Cerebellar nuclear complex (tissue), 1 donor: ENCODE measurements at regions not wholly inside any gene's neighbourhood (a gene's known extent, or its start where the extent isn't known, plus 50 kb on each side); places are given as distances from the start of the nearest gene placed in this dataset.

Source experiments
- DNase-seq, 2 experiments: peaks; one replicate each; lab custom pipeline; 2025; lab: John Stamatoyannopoulos, UW

DNA sequence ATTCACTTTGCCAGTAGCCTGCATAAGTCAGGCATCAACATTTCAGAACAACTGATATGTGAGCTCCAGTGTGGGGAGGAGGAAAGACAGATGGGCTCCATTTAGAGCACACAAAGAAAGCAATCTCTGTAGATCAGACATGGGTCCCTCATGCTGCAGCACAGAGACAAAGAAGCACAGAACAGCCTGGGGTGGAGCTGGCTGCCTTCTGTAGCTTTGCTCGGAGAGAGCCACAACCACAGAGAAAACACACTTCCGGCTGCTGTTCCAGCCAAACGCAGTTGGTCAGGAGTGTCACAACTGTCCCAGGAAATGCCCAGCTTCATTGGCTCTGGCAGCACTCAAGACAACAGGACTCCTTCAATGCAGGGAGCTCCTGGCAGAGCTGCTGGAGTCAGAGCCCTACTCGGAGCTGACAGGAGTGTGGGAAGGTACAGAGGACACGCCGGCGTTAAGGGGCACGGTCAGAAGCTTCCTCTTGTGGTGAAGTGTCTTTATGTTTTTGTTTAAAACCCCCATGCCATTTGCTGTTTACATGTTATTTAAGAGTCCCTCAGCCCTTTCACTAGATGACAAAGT lies 494.4 kb downstream of the TCERG1L start:
- no peak for DNase-seq

DNA sequence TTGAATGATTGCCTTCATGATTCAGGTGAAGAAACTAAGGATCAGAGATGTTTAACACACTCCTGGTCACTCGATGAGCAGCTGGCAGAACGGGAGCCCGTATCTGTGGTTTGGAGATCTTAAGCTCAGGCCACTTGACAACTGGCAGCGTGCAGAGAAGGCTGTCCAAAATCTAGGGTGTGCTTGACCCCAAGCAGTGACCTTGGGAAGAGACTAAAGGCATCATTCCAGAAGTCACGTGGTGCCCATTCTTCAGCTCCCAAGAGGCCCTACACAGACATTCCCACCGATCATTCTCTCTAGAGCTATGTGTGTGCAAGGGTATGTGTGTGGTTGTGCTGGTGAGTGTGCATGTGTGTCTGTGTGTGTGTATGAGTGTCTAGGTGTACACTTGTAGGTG lies 493.8 kb downstream of the TCERG1L start:
- no peak for DNase-seq

DNA sequence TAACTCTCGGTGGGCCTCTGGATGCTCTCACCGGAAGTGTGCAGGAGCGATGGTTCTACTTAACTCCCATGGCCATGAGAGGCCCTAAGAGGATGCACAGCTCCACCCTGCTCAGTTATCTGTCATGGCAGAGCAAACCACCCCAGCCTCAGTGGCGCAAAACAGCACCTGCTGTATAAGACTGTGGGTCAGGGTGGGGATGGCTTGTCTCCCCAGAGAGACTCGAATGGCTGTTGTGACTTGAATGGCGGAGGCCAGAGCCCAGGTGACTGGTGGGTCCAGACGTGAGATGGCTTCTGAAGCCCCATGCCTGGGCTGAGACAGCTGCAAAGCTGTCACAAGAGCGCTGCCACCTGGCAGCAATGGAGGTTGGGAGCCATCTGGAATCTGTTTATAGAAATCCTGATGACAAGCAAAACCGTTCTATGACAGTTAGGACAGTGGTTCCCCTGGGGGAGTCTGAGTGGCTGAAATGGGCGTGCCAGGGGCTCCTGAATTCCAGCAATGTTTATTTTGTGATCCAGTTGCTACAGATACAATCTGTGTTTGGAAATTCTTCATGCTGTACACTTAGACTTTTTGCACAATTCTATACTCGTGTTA lies 490.5 kb downstream of the TCERG1L start:
- DNase-seq: no peak

DNA sequence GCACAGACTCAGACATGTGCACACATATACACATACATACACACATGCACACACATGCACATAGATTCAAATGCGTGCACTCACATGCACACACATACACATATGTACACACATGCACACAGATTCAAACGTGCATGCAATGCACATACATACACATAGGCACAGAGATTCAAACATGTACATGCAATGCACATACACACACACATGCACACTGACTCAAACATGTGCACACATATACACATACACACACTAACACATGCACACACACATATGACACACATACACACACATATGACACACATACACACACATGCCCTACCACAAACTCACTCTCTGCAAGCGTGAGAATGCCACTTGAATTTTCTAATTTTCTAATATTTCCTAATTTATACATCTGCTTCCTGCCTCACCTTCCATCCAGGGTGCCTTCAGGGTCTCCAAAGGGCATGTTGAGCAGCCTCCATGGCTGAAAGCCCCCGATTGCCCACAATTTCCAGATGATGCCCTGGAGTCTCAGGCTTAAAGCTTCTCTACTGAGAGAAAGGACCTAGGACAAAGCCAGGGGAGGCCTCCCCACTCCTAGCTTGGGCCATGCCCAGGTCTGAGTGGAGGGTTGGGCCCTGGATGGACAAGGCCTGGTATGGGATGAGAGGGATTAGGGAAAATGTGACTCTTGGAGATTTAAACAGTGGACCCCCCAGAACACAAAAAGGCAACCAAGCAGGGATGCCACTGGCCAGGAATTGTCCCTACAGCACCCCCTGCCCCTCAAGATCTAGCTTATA lies 487.1 kb downstream of the TCERG1L start:
- no peak for DNase-seq

DNA sequence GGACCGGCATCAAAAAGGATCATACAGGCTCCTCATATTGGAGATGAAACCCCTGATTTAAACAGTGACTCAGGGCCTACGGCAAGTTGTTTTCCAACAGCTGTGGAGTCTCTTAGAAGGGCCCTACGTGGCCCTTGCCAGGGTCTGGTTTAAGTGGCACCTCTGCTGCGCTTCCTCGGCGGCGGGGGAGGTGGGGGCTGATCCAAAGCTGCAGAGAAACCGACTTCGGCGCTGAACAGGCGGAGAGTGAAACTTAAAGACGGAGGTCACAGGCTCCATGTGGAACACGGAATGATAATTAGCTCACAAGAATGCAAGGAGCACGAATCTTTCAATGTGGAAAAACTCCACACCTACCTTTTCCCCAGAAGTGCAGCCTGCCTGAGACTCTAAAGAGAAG lies 477.9 kb downstream of the TCERG1L start:
- DNase-seq: no peak

DNA sequence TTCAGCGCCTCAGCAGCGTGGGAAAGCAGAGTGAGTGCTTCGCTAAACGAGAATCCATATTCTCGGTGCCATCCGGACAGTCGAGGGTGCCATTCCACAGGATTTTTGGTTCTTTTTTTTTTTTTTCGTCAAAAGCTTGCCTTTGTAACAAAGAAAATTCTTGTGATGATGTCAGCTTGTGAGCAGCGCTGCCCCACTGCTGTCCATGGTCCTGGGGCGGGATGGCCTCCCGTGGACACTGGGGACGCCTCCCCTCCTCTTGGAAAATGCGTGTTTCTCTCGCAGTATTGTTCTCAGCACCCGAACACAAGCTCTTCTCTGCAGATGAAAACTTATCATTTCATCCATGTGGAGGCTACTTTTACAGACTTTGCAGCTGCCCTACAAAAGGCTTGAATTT lies 477.4 kb downstream of the TCERG1L start:
- no peak for DNase-seq

DNA sequence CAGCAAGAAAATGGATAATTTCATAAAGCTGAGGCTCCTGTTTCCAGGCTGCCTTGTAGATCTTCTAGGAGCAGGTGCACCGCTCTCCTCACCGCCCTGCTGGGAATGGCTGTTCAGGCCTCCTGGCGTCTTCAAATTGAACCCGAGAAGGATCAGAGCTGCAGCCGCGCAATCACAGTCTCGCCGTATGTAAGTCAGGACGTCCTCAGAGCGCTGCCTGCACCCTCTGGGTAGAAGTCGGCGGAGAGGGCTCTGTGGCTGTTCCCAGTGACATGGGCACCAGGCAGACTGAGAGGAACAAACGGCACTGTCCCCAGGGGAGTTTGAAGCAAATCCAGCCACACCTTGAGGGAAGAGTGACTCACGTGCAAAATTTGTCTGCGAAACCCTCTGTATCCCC lies 476.9 kb downstream of the TCERG1L start:
- no peak for DNase-seq

DNA sequence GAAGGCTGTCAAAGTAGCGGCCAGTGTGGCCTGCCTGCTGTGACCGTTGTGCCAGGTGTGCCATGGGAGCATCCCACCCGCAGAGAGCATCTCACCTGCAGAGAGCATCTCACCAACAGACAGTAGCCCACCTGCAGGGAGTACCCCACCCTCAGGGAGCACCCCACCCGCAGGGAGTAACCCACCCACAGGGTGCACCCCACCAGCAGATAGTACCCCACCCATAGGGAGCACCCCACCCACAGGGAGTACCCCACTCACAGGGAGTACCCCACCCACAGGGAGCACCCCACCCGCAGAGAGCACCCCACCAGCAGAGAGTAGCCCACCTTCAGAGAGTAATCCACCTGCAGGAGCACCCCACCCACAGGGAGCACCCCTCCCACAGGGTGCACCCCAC lies 476.5 kb downstream of the TCERG1L start:
- DNase-seq: no peak

DNA sequence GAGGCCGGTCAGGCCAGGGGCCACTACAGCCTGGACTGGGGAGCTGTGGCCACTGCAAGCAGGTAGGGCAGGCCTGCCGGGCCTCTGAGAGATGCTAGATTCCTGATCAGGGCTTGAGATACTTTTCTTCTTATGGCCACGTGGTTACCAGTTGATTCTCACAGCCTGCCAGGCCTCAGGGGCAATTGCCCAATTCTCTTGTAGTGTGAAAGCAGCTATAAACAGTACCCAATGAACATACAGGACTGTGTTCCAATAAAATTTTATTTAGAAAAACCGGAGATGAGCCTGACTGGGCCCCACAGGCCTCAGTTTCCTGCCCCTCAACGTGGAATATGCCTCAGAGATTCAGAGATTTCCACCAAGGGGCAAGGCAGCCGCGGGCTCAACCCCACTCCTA lies 475.2 kb downstream of the TCERG1L start:
- DNase-seq: no peak

DNA sequence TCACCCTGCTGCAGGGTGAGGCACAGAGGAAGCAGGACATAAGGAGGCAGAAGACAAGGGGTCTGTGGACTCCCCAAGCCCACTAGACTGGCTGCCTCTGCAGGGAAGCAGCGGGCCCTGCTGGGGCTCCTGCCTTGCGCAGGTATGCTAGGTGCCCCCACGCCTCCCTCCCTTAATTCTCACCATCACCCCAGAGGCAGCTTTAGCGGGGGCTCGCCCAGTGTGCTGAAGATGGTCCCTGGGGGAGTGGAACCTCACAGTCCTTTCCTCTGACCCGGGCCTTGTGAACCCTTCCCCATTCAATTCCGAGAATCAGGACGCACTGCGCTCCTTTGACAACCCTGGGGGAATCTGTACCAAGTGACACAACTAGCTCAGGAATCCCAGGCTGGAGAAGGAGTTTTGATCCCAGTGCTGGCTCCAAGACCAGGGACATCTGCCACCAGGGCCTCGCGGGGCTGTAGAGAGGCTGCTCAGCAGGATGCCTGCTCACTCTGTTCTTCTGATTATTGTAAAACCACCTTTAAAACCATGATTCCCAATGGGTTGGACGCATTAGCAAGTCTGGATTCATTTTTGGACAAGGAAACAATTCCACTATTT lies 468.4 kb downstream of the TCERG1L start:
- DNase-seq: no peak

DNA sequence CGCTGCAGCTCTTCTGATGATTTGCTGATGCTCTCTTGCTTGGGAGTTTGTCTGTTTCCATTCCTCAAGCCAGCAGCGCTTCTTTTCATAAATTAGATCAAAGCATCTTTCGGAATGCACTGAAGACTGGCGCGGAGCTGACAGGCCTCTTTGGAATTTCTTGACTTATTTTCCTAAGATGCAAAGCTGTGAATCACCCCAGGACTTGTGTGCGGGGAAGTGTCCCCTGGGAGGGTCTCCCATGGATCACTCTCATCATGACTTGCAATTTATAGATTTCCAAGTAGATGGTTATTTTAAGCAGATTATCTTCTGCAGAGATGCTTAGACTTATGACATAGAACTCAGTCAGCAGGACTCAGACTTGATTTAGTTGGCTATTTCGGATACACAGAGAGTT lies 467.2 kb downstream of the TCERG1L start:
- no peak for DNase-seq

DNA sequence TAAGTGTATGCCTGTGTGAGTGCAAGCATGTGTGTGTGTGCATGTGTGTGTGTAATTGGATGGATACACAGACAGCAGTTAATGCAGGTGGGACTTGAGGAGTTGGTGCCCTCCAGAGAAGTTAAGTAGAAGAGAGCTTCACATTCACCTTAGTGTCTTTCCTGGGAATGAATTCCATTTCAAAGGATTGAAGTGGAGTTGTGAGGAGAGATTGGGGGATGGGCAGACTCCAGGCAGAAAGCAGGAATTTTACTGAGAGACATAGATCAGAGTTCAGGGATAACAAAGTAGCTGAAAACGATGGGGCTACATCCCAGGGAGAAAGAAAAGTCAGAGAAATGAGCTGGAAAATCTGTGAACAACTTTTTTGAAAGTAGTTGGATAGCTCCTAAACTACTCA lies 464.4 kb downstream of the TCERG1L start:
- DNase-seq: no peak

DNA sequence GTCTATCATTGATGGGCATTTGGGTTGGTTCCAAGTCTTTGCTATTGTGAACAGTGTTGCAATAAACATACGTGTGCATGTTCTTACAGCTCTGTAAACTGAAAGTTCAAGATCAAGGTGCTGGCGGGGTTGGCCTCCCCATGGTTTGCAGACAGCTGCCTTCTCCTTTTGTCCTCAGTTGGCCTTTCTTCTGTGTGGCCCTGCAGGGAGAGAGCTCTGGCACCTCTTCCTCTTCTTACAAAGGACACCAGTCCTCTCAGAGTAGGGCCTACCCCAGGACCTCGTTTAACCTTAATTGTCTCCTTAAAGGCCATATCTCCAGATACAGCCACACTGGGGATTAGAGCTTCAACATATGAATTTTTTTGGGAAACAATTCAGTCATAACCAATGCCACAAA lies 462.7 kb downstream of the TCERG1L start:
- no peak for DNase-seq

DNA sequence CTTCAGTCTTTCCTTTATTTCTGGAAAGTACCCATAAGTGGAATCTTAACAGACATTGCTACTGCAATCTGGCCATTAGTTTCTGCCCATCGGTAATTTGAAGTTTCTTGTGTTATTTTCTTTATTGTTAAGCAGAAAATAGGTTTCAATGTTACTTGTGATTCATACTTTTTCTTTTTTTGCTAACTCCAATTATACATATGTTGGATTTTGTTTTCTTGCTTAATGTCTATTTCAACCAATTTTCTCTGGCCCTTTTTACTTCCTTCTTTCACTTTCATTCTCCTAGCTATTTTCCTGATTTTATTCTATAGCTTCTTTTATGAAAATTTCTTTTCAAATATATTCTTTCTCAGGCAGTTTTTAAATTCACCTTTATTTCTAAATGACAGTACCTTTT lies 457.4 kb downstream of the TCERG1L start:
- DNase-seq: no peak

DNA sequence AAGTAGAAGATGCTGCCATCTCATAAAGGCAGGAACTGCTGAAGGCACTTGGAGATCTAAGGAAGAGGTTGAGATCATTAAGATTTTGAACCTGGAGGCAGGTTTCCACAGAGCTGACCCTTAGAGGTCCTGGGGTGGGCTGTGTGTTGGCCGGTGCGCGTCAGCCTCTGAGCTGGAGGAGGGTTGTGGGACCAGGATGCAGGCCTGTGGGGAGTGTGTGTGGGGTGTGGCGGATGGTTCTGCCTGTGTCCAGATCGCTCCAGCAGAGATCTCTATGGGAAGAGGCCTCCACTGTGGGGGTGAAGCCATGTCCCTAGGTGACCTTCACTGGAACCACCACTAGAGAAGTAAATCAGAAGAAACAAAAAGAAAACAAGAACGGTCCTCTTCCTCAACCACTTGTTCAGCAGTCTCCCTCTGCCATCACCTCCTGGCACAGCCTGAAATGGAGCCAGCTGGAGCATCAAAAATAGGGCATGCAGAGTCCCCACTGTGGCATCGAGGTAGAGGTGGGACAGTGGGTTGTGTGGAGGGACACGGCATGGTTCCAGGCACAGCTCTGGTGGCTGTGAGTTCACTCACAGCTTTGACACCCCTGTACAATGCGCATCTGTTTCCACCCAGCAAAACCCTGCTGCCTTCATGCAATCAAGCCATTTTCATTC lies 453.8 kb downstream of the TCERG1L start:
- no peak for DNase-seq

DNA sequence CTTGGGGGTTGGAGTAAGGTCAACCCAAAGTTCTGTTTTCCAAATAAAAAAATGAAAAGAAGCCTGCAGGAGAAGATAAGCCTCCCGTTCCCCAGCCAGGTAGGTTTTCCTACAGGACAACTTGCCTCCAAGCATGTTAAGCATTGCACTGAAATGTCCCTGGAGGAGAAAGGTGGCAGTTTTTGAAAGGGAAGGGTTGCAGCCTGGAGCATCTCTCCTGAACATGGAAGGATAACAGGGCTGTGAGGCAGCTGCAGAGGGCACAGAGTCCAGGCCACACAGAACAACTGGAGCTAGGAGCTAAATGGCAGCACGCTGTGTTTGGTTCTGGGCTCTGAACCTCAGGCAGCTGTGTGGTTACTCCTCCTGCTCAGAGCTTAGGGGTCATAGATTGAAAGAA lies 452.9 kb downstream of the TCERG1L start:
- no peak for DNase-seq

DNA sequence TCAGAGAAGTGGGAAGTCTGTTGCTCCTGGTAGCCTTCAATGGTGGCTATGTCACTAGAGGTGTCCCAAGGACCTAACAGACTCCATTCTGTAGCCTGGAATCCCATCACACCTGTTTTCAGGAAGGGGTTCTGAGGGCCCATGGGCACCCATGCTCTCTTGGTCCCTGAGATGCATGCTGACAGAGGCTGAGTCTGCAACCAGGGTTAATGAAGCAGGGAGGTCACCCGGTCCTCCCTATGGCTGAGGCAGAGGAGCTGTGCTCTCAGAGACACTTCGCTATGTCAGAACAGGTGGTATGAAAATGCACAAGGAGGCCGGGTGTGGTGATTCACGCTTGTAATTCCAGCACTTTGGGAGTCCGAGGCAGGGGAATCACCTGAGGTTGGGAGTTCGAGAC lies 452.1 kb downstream of the TCERG1L start:
- no peak for DNase-seq

DNA sequence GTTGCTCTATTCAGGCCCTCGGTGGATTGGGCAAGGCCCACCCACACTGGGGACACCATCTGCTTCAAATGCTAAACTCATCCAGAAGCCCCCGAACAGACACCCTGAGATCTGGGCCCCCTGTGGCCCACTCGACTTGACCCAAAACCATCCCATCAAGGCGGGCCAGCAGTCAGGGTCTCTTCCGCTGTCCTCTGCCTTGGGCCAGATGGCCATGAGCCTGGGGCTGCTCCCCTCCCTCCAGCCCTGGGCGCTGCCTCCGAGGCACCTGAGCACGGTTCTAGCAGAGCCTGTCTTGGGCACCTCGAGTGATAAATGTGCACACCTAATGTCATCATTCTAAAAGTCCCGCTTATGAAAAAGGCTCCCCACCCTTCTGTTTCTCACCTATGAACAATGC lies 449.4 kb downstream of the TCERG1L start:
- no peak for DNase-seq

DNA sequence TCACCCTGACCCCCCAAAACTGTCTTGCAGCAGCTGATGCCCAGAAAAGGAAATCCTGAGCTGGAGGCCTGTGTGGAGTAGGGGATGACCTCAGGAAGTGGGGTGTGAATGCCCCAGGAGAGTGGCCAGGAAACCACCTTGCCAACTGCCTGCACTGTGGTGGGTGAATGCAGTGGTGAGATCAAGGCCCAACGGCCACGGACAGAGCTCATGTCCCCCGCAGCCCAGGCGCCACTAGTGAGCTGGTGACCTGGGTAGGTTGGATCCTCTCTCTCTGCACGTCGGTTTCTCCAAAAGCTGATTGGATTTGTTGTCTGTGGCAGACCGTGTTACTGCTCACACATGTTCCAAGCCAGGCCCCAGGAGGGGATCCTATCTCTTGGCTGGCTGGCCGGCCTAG lies 448.9 kb downstream of the TCERG1L start:
- DNase-seq: no peak

DNA sequence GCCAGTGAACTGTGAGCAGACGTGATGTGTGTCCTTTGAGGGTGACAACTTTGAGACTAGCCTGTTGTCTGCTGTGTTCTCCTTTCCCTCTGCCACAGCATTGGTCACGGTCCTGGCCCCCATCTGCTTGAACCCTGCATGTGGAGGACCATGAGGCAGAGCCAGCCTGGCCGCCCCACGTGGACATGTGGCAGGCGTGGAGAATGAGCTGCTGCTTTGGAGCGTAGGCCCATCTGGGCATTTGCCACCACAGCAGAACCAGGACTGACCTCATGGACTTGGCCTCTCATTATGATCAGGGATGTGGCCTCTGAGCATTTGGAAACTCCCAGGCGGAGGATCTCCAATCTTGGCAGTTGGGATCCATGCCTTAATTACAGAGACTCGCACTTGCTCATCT lies 448.5 kb downstream of the TCERG1L start:
- no peak for DNase-seq

DNA sequence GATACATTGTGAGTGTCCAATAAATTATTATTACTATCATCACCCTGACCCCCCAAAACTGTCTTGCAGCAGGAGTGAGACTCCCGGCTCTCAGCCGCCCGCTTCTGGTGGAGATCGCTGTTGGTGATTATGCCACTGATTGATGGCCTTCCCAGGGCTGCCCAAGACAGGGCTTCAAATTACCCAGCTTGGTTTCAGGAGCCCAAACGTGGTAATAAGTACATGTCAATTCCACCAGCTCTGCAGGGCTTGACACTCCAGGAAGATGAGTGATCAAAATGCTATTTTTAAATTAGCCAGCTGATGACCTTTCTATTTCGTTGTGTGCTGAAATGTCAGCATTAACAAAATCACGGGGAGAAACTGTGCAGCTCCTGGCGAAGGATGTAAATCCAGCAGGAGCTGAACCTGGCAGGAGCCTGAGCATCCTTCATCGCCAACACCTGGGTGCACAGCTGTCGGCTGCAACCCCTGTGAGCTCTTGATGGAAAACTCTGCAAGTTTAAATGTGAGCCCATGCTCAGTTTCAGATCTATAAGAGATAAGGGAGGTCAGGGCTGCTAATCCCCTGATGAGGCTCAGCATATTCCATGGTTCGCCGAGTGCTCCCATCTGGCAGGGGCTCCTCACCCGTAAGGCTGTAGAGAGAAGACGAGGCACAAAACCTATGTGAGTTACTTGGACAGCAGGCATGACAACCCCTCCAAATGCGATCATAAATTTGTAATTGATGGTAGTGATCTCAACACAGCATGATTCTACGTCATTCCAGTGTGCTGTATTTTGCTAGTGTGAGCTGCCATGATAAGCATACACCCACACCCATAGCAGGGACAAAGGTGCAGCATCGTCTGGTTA lies 446.3 kb downstream of the TCERG1L start:
- no peak for DNase-seq

DNA sequence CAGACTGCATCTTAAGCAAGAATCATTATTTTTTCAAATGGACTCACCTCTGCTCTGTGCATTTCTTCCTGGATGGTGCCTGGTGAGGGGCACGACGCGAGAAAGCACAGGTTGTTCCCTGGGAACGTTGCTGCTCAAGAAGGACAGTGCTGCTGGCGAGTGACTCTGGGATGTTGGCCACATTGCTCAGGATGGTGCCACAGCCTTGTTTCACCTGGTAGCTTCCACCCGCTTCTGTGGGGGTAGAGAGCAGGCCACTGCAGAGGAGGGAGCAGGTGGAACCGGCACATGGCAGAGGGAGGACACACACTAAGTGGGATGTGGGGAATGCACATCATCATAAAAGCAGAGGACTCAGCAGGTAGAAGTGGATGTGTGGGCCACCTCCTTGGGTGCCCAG lies 444.7 kb downstream of the TCERG1L start:
- no peak for DNase-seq
